Ishikawa (cell line): ENCODE measurements at regions not wholly inside any gene's neighbourhood (a gene's known extent, or its start where the extent isn't known, plus 50 kb on each side); places are given as distances from the start of the nearest gene placed in this dataset.

Experiments used
- CEBPB ChIP-seq: IDR thresholded peaks from 2 replicates; pipeline ENCODE4 v1.6.1; 2012
- FOXM1 ChIP-seq: IDR thresholded peaks from 2 replicates; pipeline ENCODE4 v1.6.1; 2012; ENCODE audit warnings: low read depth, borderline replicate concordance
- RAD21 ChIP-seq: IDR thresholded peaks from 2 replicates; pipeline ENCODE4 v1.6.1; 2012; ENCODE audit warnings: low read depth
- YY1 ChIP-seq: IDR thresholded peaks from 2 replicates; pipeline ENCODE4 v1.6.1; 2012; ENCODE audit warnings: low read depth

DNA sequence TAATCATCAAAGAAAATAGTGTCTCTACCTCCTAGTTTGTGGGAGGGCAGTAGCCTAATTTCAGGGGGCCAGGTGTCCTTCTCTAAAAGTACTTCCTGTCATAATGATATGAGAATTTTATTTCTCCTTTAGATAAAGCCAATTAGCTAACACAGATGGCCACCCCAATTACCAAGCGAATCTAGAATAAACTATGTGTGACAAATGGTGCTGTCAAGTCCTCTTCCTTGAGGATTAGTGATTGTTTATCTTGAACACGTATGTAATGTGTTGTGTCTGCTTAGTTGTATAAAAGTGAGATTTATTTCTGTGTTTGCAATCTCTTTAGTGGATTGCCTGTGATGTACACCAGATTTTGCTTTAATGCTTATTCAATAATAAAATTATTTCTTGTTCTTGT, 1120.0 kb downstream of the SORCS1 start:
- TF ChIP-seq CEBPB (no peak), FOXM1 (no peak), RAD21 (no peak), YY1 (no peak)
